Inflammatory macrophage treated with lipopolysaccharide for 4 hours (primary cell): ENCODE measurements at regions not wholly inside any gene's neighbourhood (a gene's known extent, or its start where the extent isn't known, plus 50 kb on each side); places are given as distances from the start of the nearest gene placed in this dataset.
"Not testable (repeated sequence)": the region's sequence is repeated elsewhere in the genome, so short reads cannot be mapped to it uniquely, and the experiment has no call there.

ENCODE experiments used
- DNase-seq: peaks from one replicate; pipeline ENCODE4 v3.0.0-alpha.2; 2020

DNA sequence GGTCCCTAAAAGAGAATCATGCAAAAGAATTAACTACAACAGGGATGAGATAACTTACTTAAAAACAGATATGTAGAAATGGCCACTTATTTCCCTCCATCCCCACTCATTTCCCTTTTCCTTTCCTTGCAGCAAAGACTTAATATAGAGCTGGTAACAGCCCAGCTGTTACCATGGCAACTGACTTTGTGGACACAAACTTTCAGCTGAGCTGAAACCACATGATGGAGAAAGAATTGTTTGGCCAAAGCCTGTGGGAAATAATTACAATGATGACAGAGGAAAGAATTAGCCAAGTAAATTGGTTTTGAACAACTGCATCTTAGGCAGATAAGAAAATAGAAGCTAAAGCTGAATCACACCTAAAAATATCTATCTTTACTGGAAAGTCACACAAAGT is 364.9 kb downstream of the GALC start:
- peak; percentile 1 for DNase-seq

DNA sequence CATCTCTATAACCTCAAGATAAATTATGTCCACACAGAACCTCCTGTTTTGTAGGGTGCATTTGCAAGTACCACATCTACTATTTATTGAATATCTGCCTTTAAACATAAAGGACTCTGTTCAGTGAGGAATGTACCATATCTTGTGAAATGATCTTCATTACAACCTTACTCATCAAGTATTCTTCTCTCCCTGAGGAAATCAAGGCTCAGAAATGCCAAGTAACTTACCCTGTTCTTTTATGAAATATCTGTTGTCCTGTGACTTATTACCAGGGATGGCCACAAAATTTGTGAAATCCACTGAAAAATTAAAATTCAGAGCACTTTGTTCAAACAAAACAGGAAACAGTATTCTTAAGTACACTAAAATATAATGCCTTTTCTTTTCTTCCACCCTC is 366.7 kb downstream of the GALC start:
- no peak for DNase-seq

DNA sequence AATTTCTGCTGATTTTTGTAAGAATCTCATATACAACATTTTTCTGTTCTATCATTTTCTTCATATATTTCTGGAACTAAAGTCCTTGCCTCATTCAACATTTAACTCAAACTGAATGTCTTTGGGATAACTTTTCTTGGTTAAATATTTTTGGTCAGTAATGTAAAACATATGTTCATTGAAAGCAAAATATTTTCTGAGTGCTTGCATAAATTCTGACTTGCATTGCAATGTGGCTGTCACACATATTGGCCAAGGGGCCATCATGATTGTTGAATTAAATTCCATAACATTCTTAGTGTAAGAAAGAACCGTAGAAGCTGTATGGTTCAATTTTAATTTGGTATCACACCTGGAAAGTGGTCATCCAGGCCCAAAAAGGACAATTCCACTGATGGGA is 369.4 kb downstream of the GALC start:
- DNase-seq: no peak

DNA sequence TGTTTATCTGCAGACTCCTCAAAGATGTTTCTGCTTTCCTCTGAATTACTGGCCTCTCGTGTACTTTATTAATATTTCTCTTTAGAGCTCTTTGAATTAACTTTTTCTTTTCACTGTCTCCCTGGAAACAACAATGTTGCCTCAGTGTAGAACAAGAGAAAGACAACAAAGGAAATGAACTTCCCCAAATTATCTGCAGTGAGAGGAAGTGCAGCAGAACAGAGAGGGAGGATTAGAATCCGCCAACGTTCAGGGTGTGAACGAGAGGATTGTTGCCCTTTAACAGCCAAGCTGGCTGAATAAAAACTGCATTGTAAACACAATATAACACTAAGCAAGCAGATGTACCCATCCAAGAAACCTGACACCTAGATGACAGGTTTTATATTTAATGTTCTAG is 375.9 kb downstream of the GALC start:
- DNase-seq: no peak

DNA sequence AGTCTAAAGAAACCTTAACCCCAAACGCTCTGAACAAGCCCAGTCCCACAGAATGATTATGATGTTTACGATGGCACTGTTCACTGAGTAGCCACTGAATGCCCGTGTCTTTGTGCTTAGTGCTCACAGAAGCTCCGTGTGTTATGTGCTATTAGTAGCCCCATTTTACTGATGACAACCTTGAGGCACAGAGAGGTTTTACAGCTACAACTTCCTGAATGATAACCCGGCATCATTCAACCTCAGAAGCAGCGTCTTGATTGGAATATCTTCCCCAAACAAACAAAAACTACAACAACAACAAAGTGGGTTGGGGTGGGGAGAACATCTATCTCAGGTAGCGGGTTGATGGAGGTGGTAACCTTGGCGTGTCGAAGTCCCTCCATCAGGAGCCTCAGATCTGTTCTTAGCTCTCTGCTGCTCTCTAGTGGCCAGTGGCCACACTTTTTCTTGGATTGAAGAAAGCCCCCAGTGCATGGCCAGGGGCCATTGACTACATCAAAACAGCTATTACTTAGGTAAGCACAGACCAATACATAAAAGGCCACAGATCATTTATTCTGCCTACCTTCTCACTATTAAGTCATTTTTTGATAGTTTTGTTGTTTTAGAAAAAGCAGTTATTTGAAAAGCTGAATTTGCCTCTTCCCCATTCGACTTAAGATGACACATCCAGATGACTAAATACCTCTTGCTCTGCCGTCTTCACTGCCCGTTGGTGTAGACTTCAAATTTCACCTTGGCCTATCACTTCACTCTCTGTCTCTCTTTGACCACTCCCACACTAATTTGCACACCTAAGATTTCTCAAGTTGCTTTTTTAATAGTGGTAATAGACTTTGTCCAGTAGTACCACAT is 376.9 kb downstream of the GALC start:
- DNase-seq: peak; percentile 30

DNA sequence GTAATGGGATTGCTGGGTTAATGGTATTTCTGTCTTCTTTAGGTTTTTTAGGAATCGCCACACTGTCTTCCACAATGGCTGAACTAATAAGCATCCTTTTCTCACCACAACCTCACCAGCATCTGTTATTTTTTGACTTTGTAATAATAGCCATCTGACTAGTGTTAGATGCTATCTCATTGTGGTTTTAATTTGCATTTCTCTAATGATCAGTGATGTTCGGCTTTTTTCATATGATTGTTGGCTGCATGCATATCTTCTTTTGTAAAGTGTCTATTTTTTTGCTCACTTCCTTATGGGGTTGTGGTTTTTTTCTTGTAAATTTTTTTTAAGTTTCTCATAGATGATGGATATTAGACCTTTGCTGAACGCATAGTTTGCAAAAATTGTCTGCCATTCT is 377.9 kb downstream of the GALC start:
- DNase-seq: no peak

DNA sequence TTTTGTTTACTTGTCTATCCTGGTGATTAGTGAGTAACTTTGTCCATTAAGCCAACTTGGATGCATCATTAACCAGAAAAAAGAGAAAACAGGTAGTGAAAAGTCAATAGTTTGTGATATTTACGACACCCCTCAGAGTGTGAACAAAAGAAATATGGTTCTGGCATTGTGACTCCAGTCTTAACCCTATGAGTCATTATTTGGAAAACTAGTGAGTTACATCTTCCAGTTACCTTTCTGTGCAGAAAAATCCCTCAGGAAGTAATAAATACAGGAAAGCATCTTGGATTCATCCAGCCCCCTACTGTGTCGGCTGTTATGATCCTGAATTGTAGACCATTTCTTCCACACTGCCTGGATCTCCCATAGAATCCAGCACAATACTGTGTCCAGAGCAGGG is 379.1 kb downstream of the GALC start:
- DNase-seq: no peak

DNA sequence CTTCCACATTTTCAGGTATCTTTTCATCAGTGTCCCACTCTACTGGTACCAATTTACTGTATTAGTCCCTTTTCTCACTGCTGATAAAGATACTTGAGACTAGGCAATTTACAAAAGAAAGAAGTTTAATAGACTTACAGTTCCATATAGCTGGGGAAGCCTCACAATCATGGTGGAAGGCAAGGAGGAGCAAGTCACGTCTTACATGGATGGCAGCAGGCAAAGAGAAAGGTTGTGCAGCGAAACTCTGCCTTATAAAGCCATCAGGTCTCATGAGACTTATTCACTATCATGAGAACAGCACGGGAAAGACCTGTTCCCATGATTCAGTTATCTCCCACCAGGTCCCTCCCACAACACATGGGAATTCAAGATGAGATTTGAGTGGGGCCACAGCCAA is 385.9 kb downstream of the GALC start:
- not testable (repeated sequence) for DNase-seq

DNA sequence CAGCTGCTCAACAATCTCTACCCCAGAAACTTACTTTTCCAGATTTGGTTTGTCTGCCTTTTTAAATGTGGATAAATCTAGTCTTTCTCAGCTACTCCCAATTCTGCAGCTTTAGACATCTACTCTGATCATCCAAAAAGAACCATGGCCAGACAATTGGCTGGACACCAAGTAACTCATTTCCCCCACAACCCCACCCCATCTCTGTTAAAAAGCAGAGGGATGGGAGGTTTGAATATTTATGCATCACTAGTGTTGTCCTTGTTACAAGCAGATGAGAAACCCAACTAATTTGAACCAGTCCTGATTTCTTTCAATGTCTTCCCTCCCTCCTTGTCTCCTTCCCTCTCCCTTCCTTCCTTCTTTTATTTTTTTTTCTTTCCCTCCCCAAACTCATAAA is 391.9 kb downstream of the GALC start:
- DNase-seq: no peak

DNA sequence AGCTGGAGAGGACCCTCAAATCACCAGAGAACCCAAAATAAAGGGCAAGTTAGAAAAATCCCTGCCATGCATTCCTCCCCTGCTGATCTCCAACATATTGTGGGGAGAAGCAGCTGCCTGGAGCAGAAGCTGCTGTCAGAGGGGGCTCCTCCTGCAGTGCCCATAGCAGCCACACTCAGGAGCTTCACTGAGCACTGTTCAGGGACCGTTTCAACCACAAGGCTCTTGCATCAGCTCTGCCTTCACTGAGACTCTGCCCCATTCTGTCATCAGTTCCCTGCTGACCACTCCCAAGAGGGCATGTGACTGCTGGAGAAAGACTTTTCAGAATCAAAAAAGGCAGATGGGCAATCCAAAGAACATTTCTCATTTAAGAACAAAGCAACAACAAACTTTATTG is 392.7 kb downstream of the GALC start:
- DNase-seq: no peak

DNA sequence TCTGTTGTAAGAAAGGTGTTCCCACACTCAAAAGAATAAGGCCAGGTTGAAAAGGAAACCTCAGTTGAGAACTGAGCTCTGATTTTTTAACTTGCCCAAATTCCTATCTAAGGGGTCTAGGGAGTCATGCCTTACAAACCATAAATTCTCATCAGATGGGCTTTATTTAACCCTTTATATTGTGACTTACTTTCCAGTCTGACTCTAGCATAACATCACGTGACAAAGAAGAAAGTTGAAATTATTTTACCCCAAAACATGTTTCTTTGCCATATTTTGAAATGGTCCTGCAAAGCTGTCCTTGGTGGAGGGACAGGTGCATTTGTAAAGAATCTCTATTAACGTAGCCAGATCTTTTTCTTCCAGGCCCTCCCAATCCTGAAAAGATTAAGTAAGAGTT is 411.7 kb downstream of the GALC start:
- no peak for DNase-seq

DNA sequence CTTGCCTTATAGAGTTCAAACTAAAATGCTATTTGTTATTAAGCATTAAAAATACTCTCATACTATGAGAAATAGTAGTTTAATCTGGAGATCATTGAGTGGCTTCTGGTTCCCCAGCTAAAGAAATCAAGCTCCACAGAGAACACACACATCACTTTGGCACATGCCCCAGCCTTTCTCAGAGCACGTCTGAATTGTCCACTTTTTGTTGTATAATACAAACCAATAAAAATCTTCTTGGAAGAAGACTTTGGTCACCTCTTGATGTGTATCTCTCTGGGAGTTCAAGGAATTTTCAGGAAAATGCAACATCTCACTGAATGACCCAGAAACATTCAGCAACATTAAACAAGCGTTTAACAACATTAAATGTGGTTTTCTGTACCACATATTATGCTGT is 413.9 kb downstream of the GALC start:
- no peak for DNase-seq

DNA sequence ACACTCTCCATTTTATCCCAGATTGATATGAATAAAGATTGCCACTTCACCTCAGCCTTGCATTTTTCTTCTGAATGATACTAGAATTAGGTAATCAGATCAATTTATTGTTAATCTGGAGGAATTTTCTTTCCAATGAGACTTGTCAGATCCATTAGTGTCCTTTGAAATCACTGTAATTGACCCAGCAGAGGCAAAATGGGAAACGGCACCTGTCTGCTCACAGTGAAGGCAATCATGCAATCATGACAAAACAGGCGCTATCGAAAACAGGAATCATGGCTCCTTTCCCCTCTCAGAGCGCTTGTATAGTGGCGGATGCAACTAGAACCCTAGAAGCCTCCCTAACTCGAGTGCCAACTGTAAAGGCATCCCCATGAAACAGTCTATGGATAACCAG is 417.6 kb downstream of the GALC start:
- DNase-seq: no peak

DNA sequence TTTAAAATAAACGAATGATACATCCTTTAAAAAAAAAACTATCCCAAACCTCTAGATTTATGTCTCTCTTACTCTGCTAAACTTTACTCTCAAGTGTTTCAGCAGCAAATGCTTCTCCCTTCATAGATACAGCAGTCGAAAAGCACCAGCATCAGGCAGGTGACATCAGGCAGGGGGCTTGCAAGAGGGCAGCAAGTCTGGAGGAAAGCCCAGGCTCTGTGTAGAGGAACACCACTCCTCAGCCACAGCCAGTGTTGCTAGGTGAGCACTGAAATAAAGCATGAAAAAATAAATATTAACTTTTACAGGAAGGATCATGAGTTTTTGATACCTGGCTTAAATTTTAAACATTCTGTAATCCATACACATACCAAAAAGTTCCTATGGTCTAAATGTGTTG is 419.4 kb downstream of the GALC start:
- DNase-seq: no peak

DNA sequence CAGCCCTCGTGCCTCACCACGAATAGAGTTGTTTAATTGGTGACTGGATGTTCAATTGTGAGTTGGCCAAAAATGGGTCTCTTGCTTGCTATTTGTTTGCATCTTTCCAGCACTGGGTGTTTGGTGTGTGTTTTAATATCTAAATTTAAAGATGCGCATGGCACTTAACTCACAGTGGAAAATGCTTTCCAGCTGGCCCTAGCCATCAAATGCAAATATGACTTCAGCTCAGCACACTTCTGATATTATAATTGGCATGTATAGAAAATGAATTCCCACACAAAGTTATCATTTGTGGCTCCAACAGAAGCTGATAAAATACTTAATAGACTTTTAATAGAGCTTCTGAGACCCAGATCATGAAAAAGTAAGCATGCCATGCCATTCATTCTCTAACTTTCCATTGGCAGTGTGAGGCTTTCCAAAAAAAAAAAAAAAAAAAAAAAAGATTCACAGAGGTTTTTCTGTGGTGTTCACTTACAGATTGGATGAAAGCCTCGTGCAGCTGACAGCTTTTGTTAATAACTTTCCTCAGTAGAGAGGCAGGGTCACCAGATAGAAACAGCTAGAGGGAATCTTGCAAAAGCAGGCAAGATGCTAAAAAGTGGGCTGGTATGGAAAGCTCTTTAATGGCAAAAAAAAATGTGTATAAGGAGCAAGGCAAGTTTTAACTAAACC is 425.2 kb downstream of the GALC start:
- no peak for DNase-seq

DNA sequence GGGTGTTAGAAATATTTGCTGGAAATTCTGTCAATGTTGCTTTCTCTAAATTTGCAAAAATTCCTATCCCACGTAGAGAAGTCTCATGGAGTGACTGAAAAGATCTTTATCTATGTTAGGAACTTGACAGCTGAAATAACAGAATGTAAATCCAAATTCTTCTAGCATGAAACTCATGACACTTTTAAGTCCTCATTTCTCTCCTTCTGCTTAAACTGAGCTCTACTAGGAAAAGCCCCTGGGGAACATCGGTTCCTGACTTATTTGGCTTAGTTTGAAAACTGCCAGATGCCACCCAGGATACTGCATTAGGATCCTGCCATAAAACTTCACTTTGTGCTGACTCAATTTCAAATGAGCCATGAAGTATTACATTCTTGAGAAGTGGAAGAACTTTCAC is 426.0 kb downstream of the GALC start:
- no peak for DNase-seq

DNA sequence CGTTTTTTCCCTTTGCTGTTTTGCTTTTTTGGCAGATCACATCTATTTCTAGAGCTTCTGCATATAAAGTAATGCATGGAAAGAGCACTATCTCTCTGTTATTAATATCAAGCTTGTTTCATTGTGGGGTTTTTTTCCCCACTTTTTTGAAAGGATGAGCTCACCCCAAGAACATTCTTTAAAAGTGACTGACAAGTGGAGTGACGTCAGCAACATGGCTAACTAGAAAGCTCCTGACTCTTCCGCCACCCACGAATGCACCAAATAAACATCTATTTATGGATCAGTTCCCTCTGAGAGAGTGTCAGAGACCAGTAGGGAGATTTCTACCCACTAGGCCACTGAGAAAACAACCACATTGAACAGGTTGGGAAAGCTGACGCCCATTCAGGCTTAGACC is 445.4 kb downstream of the GALC start:
- no peak for DNase-seq

DNA sequence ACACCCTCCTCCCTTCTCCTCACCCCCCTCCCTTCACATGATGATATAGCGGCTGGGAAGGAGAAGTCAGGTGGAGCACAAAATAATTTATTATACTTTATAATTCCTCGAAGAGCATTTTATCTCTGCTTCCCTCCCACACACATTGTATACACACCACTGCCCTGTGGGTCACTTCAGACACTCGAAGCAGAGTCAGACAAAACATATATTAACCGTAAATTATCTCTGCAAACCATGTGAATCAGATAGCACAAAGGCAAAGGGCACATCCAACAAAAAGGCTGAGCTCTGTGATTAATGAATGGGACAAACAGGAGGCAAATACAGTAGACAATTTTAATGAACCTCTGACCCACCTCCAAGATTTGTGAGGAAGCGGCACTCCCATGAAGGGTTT is 450.7 kb downstream of the GALC start:
- no peak for DNase-seq

DNA sequence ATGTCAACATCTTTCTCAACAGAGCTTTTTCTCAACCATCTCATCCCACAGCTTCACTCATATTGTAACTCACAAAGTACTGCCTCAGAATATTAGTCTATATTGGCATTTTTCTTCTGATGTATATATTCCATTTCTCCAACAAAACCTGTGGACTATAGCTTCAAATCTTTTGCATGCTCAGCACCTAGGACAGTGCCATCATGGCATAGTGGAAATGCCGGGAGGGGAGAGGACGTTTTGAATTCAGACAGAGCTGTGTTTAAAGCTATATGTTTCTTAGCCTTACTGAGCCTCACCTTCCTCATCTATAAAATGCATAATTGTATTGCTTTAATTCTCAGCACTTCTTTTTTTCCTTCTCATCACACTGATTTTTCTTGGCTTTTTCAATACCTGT is 452.6 kb downstream of the GALC start:
- no peak for DNase-seq

DNA sequence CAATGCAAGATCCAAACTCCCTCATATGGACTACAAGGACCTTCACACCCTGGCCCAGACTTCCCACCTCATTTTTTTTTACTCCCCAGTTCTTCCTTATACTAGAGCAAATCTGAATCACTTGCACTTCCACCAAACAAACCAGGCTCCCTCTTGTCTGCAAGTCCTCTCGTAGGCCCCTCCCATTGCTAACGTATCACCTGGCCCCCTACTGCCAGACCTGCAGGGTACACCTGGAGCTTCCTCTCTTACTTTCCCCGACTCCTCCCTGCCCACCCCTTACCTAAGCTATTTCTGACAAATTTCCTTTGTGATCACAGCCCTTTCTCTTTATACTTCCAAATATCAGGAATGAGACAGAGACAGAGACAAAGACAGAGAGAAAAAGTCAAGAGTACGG is 463.9 kb downstream of the GALC start:
- DNase-seq: no peak

DNA sequence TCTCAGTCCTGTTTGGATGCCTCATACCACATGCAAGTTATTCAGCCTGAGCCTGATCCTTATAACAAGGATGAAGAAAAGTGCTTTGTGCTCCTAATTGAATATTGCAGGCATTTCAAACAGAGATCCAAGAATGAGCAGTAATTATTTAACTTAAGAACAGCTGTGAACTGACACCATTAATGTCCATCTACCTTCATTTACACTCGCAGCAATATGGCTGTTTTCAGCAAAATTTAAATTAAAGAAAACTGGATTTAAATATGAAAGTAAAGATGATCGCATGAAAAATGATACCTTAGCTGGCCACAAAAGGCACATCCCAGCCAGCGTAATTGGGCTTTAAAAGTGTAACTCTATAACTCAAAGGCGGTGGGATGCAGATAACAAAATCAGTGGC is 466.3 kb downstream of the GALC start:
- no peak for DNase-seq

DNA sequence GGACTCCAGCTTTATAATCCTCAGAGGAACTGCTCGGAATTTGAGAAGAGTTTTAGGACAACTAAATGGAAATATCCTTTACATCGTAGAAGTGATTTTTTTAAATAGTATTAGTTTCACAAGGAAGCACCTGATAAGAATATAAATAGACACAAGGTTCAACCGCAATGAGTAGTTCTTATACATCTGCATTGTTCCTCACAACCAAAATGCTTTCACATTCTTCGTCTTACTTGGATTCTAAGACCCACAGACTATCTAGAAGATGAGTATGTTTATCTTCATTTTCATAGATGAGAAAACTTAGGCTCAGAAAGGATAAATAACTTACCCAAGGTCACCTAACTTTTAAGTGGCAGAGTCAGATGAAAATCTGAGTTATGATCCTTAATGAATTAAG is 469.0 kb downstream of the GALC start:
- no peak for DNase-seq

DNA sequence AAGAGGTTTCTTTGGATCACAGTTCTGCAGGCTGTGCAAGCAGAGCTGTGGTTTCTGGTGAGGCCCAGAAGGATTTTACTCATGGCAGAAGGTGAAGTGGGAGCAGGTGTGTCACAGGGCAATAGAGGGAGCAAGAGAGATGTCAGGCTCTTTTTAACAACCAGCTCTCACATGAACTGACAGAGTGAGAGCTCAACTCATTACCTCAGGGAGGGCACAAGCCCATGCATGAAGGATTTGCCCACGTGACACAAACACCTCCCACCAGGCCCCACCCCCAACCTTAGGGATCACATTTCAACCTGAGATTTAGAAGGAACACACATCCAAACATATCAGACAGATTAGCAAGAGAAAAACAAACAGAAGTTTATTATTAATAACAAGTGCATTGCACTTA is 470.4 kb downstream of the GALC start:
- no peak for DNase-seq

DNA sequence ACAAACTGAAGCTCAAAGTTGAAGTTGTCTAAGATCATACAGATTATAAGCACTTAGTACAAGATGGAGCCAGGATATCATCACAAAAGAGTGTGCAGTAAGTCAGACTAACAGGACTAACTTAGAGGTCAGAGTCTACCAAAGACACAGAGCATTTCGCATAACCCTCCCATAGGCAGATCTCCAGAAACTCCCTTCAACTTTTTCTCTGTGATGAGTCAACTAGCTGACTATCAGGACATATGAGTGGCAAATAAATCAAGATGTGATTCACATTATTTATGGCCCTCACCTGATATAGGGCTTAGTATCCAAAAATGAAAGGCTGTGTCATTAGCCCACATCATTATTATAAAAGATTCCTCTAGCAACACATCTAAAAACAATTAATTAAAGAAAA is 484.6 kb downstream of the GALC start:
- DNase-seq: no peak

DNA sequence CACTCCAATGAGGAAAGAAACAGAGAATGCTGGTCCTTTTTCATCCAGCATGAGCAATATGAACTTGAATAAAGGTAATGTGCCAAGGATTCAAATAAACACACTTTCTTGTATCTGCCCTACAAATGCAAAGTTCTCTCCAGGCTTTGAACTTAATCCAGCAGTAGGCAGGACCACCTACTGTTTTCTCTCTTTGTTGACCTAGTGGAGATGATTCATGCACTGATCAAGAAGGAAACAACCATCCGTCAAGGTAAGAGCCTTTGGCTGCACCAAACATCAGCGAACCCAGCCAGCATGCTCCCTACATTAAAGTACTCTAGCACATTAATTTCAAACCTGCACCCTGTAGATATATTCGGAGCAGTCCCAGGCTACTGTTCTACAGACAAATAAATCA is 489.3 kb downstream of the GALC start:
- DNase-seq: no peak
